Endometrial microvascular endothelial cells (primary cell): ENCODE measurements at regions not wholly inside any gene's neighbourhood (a gene's known extent, or its start where the extent isn't known, plus 50 kb on each side); places are given as distances from the start of the nearest gene placed in this dataset.
"Not testable (repeated sequence)": the region's sequence is repeated elsewhere in the genome, so short reads cannot be mapped to it uniquely, and the experiment has no call there.

Experiments
- in situ Hi-C: cut with HindIII; loops from 2 replicates; pipeline ENCODE4 v1.10.0; 2017; ENCODE audit warnings: low sequenced_read_pairs, low pct_unique_long_range_greater_than_20kb; ENCODE audit errors: inconsistent ontology term

- in situ Hi-C loops = no loop called here
Measured at GRCh38 chr13:59413126-59413525, 750.6 kb downstream of the DIAPH3 start.

- in situ Hi-C loops = no loop called here
Measured at GRCh38 chr13:59414006-59414405, 749.7 kb downstream of the DIAPH3 start.

GRCh38 chr13:59415498-59415897 lies 748.2 kb downstream of the DIAPH3 start:
- in situ Hi-C loops = no loop called here

- in situ Hi-C loops = no loop called here
Measured at GRCh38 chr13:59416561-59416960, 747.2 kb downstream of the DIAPH3 start.

GRCh38 chr13:59422646-59423045 lies 741.1 kb downstream of the DIAPH3 start:
- in situ Hi-C loops = no loop called here

GRCh38 chr13:59423708-59424340 lies 739.9 kb downstream of the DIAPH3 start:
- in situ Hi-C loops = no loop called here

- in situ Hi-C loops = no loop called here
Measured at GRCh38 chr13:59424661-59425060, 739.1 kb downstream of the DIAPH3 start.

- in situ Hi-C loops = no loop called here
Measured at GRCh38 chr13:59425211-59425741, 738.5 kb downstream of the DIAPH3 start.

- in situ Hi-C loops = no loop called here
Measured at GRCh38 chr13:59435024-59435423, 728.7 kb downstream of the DIAPH3 start.

GRCh38 chr13:59437544-59438301 lies 726.0 kb downstream of the DIAPH3 start:
- in situ Hi-C loops = no loop called here

GRCh38 chr13:59439776-59440428 lies 723.8 kb downstream of the DIAPH3 start:
- in situ Hi-C loops = no loop called here

GRCh38 chr13:59441068-59441467 lies 722.7 kb downstream of the DIAPH3 start:
- in situ Hi-C loops = not testable (repeated sequence)

GRCh38 chr13:59441596-59442280 lies 722.0 kb downstream of the DIAPH3 start:
- in situ Hi-C loops = no loop called here

- in situ Hi-C loops = no loop called here
Measured at GRCh38 chr13:59442461-59442860, 721.3 kb downstream of the DIAPH3 start.

GRCh38 chr13:59442944-59443486 lies 720.7 kb downstream of the DIAPH3 start:
- in situ Hi-C loops = no loop called here

- in situ Hi-C loops = no loop called here
Measured at GRCh38 chr13:59444210-59444857, 719.4 kb downstream of the DIAPH3 start.

GRCh38 chr13:59445812-59446211 lies 717.9 kb downstream of the DIAPH3 start:
- in situ Hi-C loops = no loop called here

GRCh38 chr13:59446391-59446790 lies 717.3 kb downstream of the DIAPH3 start:
- in situ Hi-C loops = no loop called here

- in situ Hi-C loops = no loop called here
Measured at GRCh38 chr13:59447031-59447430, 716.7 kb downstream of the DIAPH3 start.
